Prostate gland (tissue), 2 donors: ENCODE measurements at regions not wholly inside any gene's neighbourhood (a gene's known extent, or its start where the extent isn't known, plus 50 kb on each side); places are given as distances from the start of the nearest gene placed in this dataset.
"Not testable (repeated sequence)": the region's sequence is repeated elsewhere in the genome, so short reads cannot be mapped to it uniquely, and the experiment has no call there.

Experiments used
- POLR2A ChIP-seq: fragments of 450-650 bp; IDR thresholded peaks from one replicate; pipeline ENCODE4 v1.6.1; 2016; ENCODE audit warnings: antibody characterized with exemption, mild to moderate bottlenecking
- POLR2AphosphoS5 ChIP-seq: sonication (generic); formaldehyde crosslinking; IDR thresholded peaks from one replicate; pipeline ENCODE4 v1.6.1; 2017; ENCODE audit warnings: antibody characterized with exemption
- TF ChIP-seq, protein P1 (sequence below), 4 experiments: fragments of 200-600 bp in 2 of 4; fragments of 450-650 bp in 2 of 4; sonication (generic) in 2 of 4; IDR thresholded peaks; 1 replicate in 3 of 4; 2 replicates in 1 of 4; pipeline ENCODE4 v1.5.1; 2016 to 2019; ENCODE audit warnings: antibody characterized with exemption in 4 of 4, mild to moderate bottlenecking in 2 of 4, moderate library complexity in 2 of 4

DNA sequence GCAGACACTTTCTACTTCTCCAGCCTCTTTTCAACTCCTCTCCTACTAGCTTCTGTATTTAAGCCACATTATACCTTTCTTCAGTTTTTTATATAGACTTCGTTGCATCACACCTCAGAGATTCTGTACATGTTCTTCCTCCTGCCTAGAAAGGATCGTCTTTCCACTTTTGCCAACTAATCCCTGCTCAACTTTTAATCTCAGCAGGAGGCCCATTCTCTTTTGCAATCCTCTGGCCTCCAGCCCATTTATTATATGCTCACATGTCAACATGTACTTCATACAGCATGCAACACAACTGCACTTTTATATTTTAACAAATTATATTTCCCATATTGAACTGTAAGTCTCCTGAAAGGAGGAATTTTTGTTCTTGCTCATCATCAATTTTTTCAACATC lies 476.5 kb upstream of the SMIM31 start:
- TF ChIP-seq, protein P1, sequence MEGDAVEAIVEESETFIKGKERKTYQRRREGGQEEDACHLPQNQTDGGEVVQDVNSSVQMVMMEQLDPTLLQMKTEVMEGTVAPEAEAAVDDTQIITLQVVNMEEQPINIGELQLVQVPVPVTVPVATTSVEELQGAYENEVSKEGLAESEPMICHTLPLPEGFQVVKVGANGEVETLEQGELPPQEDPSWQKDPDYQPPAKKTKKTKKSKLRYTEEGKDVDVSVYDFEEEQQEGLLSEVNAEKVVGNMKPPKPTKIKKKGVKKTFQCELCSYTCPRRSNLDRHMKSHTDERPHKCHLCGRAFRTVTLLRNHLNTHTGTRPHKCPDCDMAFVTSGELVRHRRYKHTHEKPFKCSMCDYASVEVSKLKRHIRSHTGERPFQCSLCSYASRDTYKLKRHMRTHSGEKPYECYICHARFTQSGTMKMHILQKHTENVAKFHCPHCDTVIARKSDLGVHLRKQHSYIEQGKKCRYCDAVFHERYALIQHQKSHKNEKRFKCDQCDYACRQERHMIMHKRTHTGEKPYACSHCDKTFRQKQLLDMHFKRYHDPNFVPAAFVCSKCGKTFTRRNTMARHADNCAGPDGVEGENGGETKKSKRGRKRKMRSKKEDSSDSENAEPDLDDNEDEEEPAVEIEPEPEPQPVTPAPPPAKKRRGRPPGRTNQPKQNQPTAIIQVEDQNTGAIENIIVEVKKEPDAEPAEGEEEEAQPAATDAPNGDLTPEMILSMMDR (IDR thresholded peaks at IDR 0.05), result not testable (repeated sequence)
- TF ChIP-seq POLR2A, POLR2AphosphoS5: not testable (repeated sequence)
